Activated T-cell treated with anti-CD3 and anti-CD28 coated beads, Interleukin-2, amount 50 U/mL, for 24 hours (primary cell): ENCODE measurements at regions not wholly inside any gene's neighbourhood (a gene's known extent, or its start where the extent isn't known, plus 50 kb on each side); places are given as distances from the start of the nearest gene placed in this dataset.
A peak's percentile ranks its signal among the peaks of the same experiment; 100 is the strongest.

ENCODE experiments used
- DNase-seq: peaks from one replicate; pipeline ENCODE4 v3.0.0-alpha.2; 2020
- H3K27ac Mint-ChIP-seq: 2 replicates; pipeline ENCODE4 v1.8.0; 2020; ENCODE audit warnings: mild to moderate bottlenecking, mixed read lengths
- H3K27me3 Mint-ChIP-seq: 2 replicates; pipeline ENCODE4 v1.8.0; 2020; ENCODE audit warnings: mixed read lengths
- H3K36me3 Mint-ChIP-seq: 2 replicates; pipeline ENCODE4 v1.8.0; 2020; ENCODE audit warnings: low read depth, mixed read lengths
- H3K4me1 Mint-ChIP-seq: 2 replicates; pipeline ENCODE4 v1.8.0; 2020; ENCODE audit warnings: low read depth, mixed read lengths
- H3K4me3 Mint-ChIP-seq: 2 replicates; pipeline ENCODE4 v1.8.0; 2020; ENCODE audit warnings: mild to moderate bottlenecking, moderate library complexity, mixed read lengths
- H3K9me3 Mint-ChIP-seq: 2 replicates; pipeline ENCODE4 v1.8.0; 2020; ENCODE audit warnings: mixed read lengths

GRCh38 chr2:16784652-16785051 is 119.0 kb upstream of the CYRIA start:
- no peak for DNase-seq
- no peaks in the 10 kb centered on the region for H3K9me3 Mint-ChIP-seq
- H3K27ac Mint-ChIP-seq: no peak overlapping the region
- H3K4me1 Mint-ChIP-seq: no peaks in the 10 kb centered on the region
- no peaks in the 10 kb centered on the region for H3K36me3 Mint-ChIP-seq
- H3K4me3 Mint-ChIP-seq: no peak overlapping the region
- no peaks in the 10 kb centered on the region for H3K27me3 Mint-ChIP-seq

DNA sequence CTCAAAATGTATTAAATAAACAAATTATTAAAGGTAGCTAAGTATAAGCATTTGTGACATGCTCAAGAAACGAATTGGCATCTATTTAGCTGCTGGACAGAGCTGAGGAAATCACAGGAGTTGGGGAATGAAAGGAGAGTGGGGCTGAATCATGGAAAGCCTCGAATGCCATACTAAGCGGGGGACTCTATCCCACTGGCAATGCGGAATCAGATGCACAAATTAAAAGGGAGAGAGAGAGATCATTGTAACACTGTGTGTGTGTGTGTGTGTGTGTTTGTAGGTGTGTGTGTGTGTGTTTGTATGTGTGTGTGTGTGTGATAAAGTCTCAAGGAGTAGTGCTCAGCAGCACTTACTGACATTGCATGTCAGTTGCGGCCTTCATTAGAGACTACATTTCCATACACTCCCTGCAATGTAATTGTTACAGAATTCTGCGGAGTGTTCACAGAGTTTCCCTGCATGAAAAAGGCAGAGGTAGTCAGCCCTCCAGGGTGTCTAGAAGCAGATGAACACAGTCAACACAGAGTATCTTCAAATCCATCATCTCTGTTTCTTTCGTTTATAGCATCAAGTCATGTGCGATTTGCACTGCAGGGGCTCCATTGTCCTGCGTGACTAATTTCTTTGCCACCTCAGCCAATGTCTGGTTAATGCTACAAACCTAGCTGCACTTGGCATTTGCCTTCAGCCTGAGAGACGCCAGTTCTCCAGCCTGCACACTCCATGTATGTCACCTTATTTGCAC is 111.7 kb upstream of the CYRIA start:
- Mint-ChIP-seq H3K4me3 (no peak overlapping the region), H3K4me1 (no peaks in the 10 kb centered on the region), H3K27me3 (peaks cover 3% of the 10 kb centered on the region), H3K36me3 (no peaks in the 10 kb centered on the region), H3K9me3 (no peaks in the 10 kb centered on the region), H3K27ac (no peak overlapping the region)
- DNase-seq: no peak

DNA sequence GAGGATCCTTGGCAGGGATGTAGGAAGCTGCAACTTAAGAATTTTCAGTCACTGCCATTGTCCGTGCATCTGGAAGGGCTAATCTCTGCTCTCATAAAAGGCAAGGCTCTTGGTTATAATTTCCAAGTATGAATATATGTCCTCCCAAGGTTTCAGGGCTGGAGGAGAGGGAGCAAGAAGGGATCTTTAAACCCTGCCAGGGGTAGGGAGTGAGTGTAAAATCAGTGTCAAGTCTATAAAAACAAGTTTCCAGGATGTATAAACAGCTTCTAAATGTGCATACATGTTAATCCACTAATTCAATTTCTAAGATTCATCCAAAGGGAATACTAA is 110.2 kb upstream of the CYRIA start:
- H3K4me3 Mint-ChIP-seq: no peak overlapping the region
- peaks cover 3% of the 10 kb centered on the region for H3K27me3 Mint-ChIP-seq
- no peak for DNase-seq
- H3K9me3 Mint-ChIP-seq: no peaks in the 10 kb centered on the region
- H3K4me1 Mint-ChIP-seq: no peaks in the 10 kb centered on the region
- no peaks in the 10 kb centered on the region for H3K36me3 Mint-ChIP-seq
- no peak overlapping the region for H3K27ac Mint-ChIP-seq

GRCh38 chr2:16774980-16775898 is 109.6 kb upstream of the CYRIA start:
- H3K4me3 Mint-ChIP-seq: no peak overlapping the region
- H3K36me3 Mint-ChIP-seq: no peaks in the 10 kb centered on the region
- no peak for DNase-seq
- no peaks in the 10 kb centered on the region for H3K4me1 Mint-ChIP-seq
- peaks cover 3% of the 10 kb centered on the region for H3K27me3 Mint-ChIP-seq
- H3K27ac Mint-ChIP-seq: no peak overlapping the region
- no peaks in the 10 kb centered on the region for H3K9me3 Mint-ChIP-seq

DNA sequence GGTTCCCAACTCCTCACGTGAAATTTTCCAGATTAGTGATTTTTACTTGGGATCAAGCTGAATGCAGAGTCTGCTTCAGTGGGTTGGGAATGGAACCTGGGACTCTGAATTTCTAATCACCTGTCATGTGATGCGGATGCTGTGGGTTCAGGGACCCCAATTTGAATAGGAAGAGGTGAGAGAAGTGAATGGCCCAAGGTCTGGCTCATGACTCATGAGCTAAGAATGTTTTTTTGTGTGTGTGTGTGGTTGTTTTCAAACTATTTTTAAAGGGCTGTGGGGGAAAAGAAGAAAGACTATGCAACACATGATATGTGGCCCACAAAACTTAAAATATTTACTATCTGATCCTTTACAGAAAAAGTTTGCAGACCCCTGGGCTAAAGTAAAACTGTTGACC is 108.5 kb upstream of the CYRIA start:
- no peak for DNase-seq
- Mint-ChIP-seq H3K36me3 (no peaks in the 10 kb centered on the region), H3K4me1 (no peaks in the 10 kb centered on the region), H3K4me3 (no peak overlapping the region), H3K9me3 (no peaks in the 10 kb centered on the region), H3K27ac (no peak overlapping the region), H3K27me3 (peaks cover 4% of the 10 kb centered on the region)

GRCh38 chr2:16773080-16773713 is 107.6 kb upstream of the CYRIA start:
- Mint-ChIP-seq H3K36me3 (no peaks in the 10 kb centered on the region), H3K9me3 (no peaks in the 10 kb centered on the region), H3K27me3 (peaks cover 6% of the 10 kb centered on the region), H3K4me1 (no peaks in the 10 kb centered on the region), H3K4me3 (no peak overlapping the region), H3K27ac (no peak overlapping the region)
- no peak for DNase-seq

DNA sequence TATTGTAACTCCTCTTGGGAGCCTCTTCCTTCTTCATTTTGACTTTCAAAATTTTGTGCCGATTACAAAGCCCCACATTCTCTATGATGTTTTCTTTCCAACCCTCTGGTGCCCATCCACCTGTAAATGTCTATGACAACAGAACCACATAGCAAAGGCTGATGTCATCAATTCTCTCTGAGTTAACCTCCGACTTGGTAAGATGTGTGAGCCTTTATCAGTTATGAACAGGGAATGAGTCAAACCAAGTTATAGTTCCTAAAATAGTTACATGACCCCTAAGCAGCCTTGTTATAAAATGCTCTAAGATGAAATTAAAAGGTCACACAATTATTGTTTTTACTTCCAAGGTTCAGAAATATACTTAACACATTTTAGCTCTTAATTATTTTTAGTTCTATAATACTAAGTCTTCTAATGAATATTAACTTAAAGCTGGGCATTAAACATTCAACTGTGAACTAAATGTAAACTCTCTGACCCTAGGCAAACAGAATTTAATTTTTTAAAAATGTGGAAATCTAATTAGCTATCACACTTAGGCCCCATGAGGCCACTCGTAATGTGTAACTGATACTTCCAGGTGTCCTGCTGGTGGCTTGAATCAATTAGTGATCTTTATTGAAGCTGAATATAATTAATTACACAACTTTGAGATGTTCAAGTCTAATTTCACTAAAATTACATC is 102.3 kb upstream of the CYRIA start:
- Mint-ChIP-seq H3K4me1 (no peaks in the 10 kb centered on the region), H3K36me3 (no peaks in the 10 kb centered on the region), H3K4me3 (no peak overlapping the region), H3K27me3 (peaks cover 7% of the 10 kb centered on the region), H3K9me3 (no peaks in the 10 kb centered on the region), H3K27ac (no peak overlapping the region)
- DNase-seq: no peak

- H3K27me3 Mint-ChIP-seq: peaks cover 11% of the 10 kb centered on the region
- H3K27ac Mint-ChIP-seq: no peak overlapping the region
These were observed 99.7 kb upstream of the CYRIA start for GRCh38 chr2:16765356-16765755.

DNA sequence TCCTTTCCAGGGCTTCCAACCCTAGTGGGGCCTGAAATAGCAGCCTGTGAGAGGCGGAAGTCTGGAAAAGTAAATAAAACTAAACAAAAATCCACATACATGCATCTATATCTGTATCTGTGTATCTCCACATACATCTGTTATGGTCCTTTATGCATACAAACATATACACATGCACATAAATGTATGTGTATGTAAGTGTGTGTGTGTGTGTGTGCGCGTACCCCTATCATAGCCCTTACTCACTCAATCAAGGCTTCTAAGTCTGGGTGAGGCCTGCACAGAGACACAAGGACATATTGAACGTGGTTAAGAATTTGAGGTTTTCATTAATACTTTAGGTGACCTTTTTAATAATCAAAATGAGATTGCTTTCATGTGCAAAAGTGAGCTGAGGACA is 98.9 kb upstream of the CYRIA start:
- H3K36me3 Mint-ChIP-seq: no peaks in the 10 kb centered on the region
- no peak for DNase-seq
- no peaks in the 10 kb centered on the region for H3K4me1 Mint-ChIP-seq
- H3K9me3 Mint-ChIP-seq: no peaks in the 10 kb centered on the region
- peaks cover 11% of the 10 kb centered on the region for H3K27me3 Mint-ChIP-seq
- H3K27ac Mint-ChIP-seq: no peak overlapping the region
- no peak overlapping the region for H3K4me3 Mint-ChIP-seq

More at GRCh38 chr2:16765356-16765755, 99.7 kb upstream of the CYRIA start:
- Mint-ChIP-seq H3K4me1 (no peaks in the 10 kb centered on the region), H3K4me3 (no peak overlapping the region), H3K9me3 (no peaks in the 10 kb centered on the region), H3K36me3 (no peaks in the 10 kb centered on the region)
- no peak for DNase-seq

- no peak for DNase-seq
- no peak overlapping the region for H3K27ac Mint-ChIP-seq
- peaks cover 7% of the 10 kb centered on the region for H3K27me3 Mint-ChIP-seq
- no peaks in the 10 kb centered on the region for H3K36me3 Mint-ChIP-seq
- H3K9me3 Mint-ChIP-seq: no peaks in the 10 kb centered on the region
- H3K4me3 Mint-ChIP-seq: no peak overlapping the region
- H3K4me1 Mint-ChIP-seq: no peaks in the 10 kb centered on the region
These were observed 97.9 kb upstream of the CYRIA start for GRCh38 chr2:16763493-16763899.

DNA sequence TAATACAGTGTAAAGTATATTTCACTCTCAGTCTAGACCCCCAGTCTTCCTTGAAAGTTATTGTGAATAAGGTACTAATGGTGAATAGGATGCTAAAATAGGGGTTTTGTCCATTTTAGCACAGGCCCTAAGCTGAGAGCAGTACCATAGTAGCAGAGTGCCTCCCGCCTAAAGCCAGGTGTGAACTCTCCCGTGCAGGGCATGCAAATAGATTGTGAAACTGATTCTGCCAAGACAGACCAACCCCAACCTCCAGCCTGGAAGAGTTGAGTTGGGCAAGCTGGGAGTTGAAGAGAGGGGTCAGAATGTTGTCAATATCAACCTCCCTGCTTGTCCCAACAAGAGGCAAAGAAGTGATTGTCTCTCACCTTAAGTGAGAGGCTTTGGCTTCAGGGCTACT is 97.4 kb upstream of the CYRIA start:
- peaks cover 7% of the 10 kb centered on the region for H3K27me3 Mint-ChIP-seq
- no peak overlapping the region for H3K4me3 Mint-ChIP-seq
- DNase-seq: no peak
- no peak overlapping the region for H3K27ac Mint-ChIP-seq
- H3K4me1 Mint-ChIP-seq: no peaks in the 10 kb centered on the region
- no peaks in the 10 kb centered on the region for H3K9me3 Mint-ChIP-seq
- H3K36me3 Mint-ChIP-seq: no peaks in the 10 kb centered on the region

DNA sequence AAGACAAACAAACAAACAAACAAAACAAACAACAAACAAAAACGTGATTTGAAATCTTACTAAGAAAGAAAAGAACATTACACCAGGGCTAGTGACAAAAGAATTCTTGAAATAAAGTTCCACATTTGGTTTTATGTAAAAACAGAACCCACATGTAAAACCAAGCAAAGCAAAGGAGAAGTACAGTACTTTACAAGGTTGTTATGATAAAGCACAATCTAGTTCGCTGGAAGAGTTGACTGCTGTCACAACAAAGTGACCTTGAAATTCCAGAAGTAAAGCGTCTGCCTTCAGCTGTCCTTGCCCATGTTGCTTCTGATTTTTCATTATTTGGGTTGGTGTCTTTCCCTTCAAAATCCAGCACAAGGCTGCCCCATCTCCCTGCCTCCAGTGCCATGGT is 94.8 kb upstream of the CYRIA start:
- Mint-ChIP-seq H3K4me3 (no peak overlapping the region), H3K4me1 (no peaks in the 10 kb centered on the region), H3K9me3 (no peaks in the 10 kb centered on the region), H3K27me3 (peaks cover 8% of the 10 kb centered on the region), H3K27ac (no peak overlapping the region), H3K36me3 (no peaks in the 10 kb centered on the region)
- DNase-seq: no peak

DNA sequence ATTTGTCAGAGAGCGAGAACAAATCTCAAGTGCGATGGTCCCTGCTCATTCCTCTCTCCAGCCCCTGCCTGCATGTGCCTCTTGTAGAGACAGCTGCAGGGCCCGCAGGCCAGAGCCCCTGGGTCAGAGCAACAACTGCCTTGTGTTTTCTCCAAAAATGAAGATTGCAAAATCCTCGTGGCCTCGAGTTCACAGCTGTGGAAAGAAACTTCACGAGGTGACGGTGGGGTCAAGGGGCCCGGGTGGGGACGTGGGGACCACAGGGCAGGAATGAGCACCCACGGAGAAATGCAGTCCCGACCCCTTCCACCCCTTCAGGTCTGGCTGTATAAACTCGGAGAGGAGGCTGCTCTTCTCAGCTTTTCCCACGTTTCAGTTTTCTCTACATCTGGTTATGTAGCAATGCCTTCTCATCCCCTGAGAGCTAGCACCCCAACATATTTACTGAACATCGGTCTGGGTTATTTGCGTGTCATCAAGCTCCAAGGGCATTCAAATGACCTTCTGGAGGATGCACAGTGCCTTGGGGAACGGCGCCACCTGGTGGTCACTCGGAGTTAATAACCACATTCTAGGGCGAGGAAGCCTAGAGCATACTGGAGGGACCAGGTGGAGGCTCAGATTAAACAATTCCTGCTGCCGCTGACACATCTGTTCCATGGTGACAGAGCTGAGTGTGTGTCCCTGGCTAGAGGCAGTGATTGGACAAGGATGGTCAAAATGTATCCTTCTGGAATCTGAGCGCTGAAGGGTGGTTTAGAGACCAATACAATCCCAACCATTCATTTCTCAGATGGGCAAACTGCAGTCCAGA is 91.4 kb upstream of the CYRIA start:
- DNase-seq: peak; percentile 69
- Mint-ChIP-seq H3K4me3 (no peak overlapping the region), H3K9me3 (no peaks in the 10 kb centered on the region), H3K36me3 (no peaks in the 10 kb centered on the region), H3K27ac (peak overlapping the region; percentile 44), H3K27me3 (peaks cover 8% of the 10 kb centered on the region), H3K4me1 (no peaks in the 10 kb centered on the region)

DNA sequence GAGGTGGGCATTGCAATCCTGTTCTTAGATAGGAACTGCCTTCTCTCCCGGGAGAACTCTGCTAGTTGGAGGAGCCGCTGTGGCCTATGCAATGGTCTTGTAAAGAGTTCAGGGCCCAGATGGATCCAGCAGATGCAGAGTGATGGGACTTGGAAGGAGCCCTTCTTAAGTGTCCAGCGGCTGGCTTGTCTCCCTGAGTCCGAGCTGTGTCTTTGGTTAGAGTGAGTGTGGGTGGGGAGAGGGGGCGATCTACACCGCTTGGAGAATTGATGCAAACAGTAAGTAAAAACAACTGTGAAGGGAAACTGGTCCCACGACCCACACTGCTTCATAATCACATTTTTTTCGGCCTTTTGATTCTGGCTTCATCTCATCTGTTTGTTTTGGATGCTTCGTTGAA is 89.8 kb upstream of the CYRIA start:
- H3K9me3 Mint-ChIP-seq: no peaks in the 10 kb centered on the region
- H3K4me1 Mint-ChIP-seq: no peaks in the 10 kb centered on the region
- H3K27me3 Mint-ChIP-seq: peaks cover 4% of the 10 kb centered on the region
- no peak overlapping the region for H3K4me3 Mint-ChIP-seq
- no peaks in the 10 kb centered on the region for H3K36me3 Mint-ChIP-seq
- no peak for DNase-seq
- no peak overlapping the region for H3K27ac Mint-ChIP-seq
